ENCODE measurements at regions not wholly inside any gene's neighbourhood (a gene's known extent, or its start where the extent isn't known, plus 50 kb on each side); places are given as distances from the start of the nearest gene placed in this dataset.

DNA sequence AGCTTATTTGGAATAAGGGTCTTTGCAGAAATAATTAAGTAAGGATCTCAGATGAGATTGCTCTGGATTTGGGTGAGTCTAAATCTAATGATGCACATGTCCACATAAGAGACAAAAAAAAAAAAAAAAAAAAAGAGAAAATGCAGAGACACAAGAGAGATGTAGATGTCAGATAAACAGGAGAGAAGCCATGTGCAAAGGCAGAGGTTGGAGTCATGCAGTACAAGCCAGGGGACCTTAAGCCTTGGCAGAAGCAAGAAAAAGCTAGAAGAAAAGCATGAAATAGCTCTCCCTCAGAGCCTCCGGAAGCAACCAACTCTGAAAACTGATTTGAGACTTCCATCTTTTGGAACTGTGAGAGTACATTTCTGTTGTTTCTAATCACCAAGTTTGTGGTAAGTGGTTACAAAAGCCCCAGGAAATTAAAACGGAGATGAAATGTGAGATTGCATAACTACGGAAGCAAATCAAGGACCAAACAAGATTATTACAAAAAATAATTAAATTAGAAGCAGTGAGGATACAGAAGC is 1304.0 kb upstream of the SEL1L start:
- CTCF ChIA-PET: no interaction called here
- FAIRE-seq: no peak

DNA sequence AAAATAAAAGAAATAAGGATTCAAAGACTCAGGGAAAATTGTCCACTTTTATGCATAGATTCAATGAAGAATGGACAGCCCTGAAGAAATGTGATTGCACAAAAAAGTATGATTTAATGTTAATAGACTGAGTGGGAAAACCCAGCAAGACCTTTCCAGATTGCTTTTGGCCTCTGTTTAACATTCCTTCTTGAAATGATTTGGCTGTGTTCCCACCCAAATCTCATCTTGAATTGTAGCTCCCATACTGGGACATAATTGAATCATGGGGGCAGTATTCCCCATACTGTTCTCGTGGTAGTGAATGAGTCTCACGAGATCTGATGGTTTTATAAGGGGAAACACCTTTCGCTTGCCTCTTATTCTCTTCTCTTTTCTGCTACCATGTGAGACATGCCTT is 1316.9 kb upstream of the SEL1L start:
- H3K4me3 ChIP-seq (replicated peaks in 1 of 3; ENCODE audit: insufficient read depth in 1 of 3, low read depth in 1 of 3, low read length in 3 of 3): no peak overlapping the region
- TF ChIP-seq, protein P1, sequence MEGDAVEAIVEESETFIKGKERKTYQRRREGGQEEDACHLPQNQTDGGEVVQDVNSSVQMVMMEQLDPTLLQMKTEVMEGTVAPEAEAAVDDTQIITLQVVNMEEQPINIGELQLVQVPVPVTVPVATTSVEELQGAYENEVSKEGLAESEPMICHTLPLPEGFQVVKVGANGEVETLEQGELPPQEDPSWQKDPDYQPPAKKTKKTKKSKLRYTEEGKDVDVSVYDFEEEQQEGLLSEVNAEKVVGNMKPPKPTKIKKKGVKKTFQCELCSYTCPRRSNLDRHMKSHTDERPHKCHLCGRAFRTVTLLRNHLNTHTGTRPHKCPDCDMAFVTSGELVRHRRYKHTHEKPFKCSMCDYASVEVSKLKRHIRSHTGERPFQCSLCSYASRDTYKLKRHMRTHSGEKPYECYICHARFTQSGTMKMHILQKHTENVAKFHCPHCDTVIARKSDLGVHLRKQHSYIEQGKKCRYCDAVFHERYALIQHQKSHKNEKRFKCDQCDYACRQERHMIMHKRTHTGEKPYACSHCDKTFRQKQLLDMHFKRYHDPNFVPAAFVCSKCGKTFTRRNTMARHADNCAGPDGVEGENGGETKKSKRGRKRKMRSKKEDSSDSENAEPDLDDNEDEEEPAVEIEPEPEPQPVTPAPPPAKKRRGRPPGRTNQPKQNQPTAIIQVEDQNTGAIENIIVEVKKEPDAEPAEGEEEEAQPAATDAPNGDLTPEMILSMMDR (IDR thresholded peaks at IDR 0.05; ENCODE audit: extremely low read depth in 1 of 2, insufficient read depth in 1 of 2, low read depth in 1 of 2, low read length in 2 of 2): no peak
- no peak for TF ChIP-seq MYC (IDR thresholded peaks at IDR 0.05; ENCODE audit: low read depth, low read length)
- TF ChIP-seq EZH2 (IDR thresholded peaks at IDR 0.05; ENCODE audit: borderline replicate concordance, low read depth, low read length, severe bottlenecking): no peak
- no peak for TF ChIP-seq POLR2A (IDR thresholded peaks at IDR 0.05; ENCODE audit: low read depth, low read length)
- no peak for TF ChIP-seq GATA2 (IDR thresholded peaks at IDR 0.05; ENCODE audit: insufficient read depth, insufficient read length, low read depth, low read length)
- no peak for TF ChIP-seq MAX (IDR thresholded peaks at IDR 0.05; ENCODE audit: insufficient read depth, insufficient read length)
- no peak for TF ChIP-seq FOS (IDR thresholded peaks at IDR 0.05; ENCODE audit: borderline replicate concordance, insufficient read depth, low read length)
- no peak for TF ChIP-seq JUN (IDR thresholded peaks at IDR 0.05; ENCODE audit: borderline replicate concordance, insufficient read depth, insufficient read length, low read depth)
- no peak for TF ChIP-seq POLR2AphosphoS5 (IDR thresholded peaks at IDR 0.05; ENCODE audit: insufficient read depth, low read depth, low read length)
- H3K9me1 ChIP-seq (replicated peaks; ENCODE audit: control insufficient read depth, extremely low read depth, insufficient read depth, low read length): no peaks in the 10 kb centered on the region
- no TSS peak for BruUV-seq (replicated peaks)
- ChIA-PET POLR2A (no interaction called here), CTCF (no interaction called here)
- no peak overlapping the region for H2AFZ ChIP-seq (ENCODE audit: low read depth, low read length)
- FAIRE-seq (no peak), DNase-seq (ENCODE audit: low read depth, low spot score) (no peak)
- no peaks in the 10 kb centered on the region for H3K36me3 ChIP-seq (ENCODE audit: control insufficient read depth in 2 of 2, extremely low read depth in 1 of 2, insufficient read depth in 2 of 2, low read length in 2 of 2)
- no peak overlapping the region for H3K27ac ChIP-seq (ENCODE audit: insufficient read depth, low read depth, low read length)
- no peaks in the 10 kb centered on the region for H3K9me3 ChIP-seq (replicated peaks; ENCODE audit: control insufficient read depth, insufficient read depth, low read length)
- H3K4me1 ChIP-seq (ENCODE audit: control insufficient read depth, extremely low read depth, insufficient read depth, low read length): no peaks in the 10 kb centered on the region
- dilution Hi-C loops (cut with MboI; ENCODE audit: extremely low pct_ligation_motif_present, low sequenced_read_pairs): no loop called here
- H3K4me2 ChIP-seq (ENCODE audit: insufficient read depth, low read length): no peak overlapping the region
- H4K20me1 ChIP-seq (replicated peaks; ENCODE audit: control insufficient read depth, extremely low read depth, insufficient read depth, low read length): no peaks in the 10 kb centered on the region
- H3K79me2 ChIP-seq (ENCODE audit: control insufficient read depth, insufficient read depth, low read length): no peaks in the 10 kb centered on the region
- intact Hi-C loops (cut with micrococcal nuclease): no loop called here
- no peak overlapping the region for H3K9ac ChIP-seq (replicated peaks; ENCODE audit: extremely low read depth, insufficient read depth, low read length)
- H3K27me3 ChIP-seq (ENCODE audit: control insufficient read depth in 2 of 2, insufficient read depth in 2 of 2, low read length in 2 of 2): no peaks in the 10 kb centered on the region

More for the DNA sequence above, 1304.0 kb upstream of the SEL1L start:
- no peaks in the 10 kb centered on the region for H3K79me2 ChIP-seq (ENCODE audit: control insufficient read depth, insufficient read depth, low read length)
- no peaks in the 10 kb centered on the region for H3K27me3 ChIP-seq (ENCODE audit: control insufficient read depth in 2 of 2, insufficient read depth in 2 of 2, low read length in 2 of 2)
- dilution Hi-C loops (cut with MboI; ENCODE audit: extremely low pct_ligation_motif_present, low sequenced_read_pairs): no loop called here
- POLR2A ChIA-PET: no interaction called here
- H3K4me1 ChIP-seq (ENCODE audit: control insufficient read depth, extremely low read depth, insufficient read depth, low read length): no peaks in the 10 kb centered on the region
- DNase-seq (ENCODE audit: low read depth, low spot score): no peak
- no peak for TF ChIP-seq POLR2A (IDR thresholded peaks at IDR 0.05; ENCODE audit: low read depth, low read length)
- H4K20me1 ChIP-seq (replicated peaks; ENCODE audit: control insufficient read depth, extremely low read depth, insufficient read depth, low read length): no peaks in the 10 kb centered on the region
- no peak overlapping the region for H2AFZ ChIP-seq (ENCODE audit: low read depth, low read length)
- no peak overlapping the region for H3K27ac ChIP-seq (ENCODE audit: insufficient read depth, low read depth, low read length)
- no peaks in the 10 kb centered on the region for H3K9me1 ChIP-seq (replicated peaks; ENCODE audit: control insufficient read depth, extremely low read depth, insufficient read depth, low read length)
- no peak overlapping the region for H3K4me2 ChIP-seq (ENCODE audit: insufficient read depth, low read length)
- no peak overlapping the region for H3K4me3 ChIP-seq (replicated peaks in 1 of 3; ENCODE audit: insufficient read depth in 1 of 3, low read depth in 1 of 3, low read length in 3 of 3)
- no peaks in the 10 kb centered on the region for H3K9me3 ChIP-seq (replicated peaks; ENCODE audit: control insufficient read depth, insufficient read depth, low read length)
- intact Hi-C loops (cut with micrococcal nuclease): no loop called here
- BruUV-seq (replicated peaks): no TSS peak
- no peaks in the 10 kb centered on the region for H3K36me3 ChIP-seq (ENCODE audit: control insufficient read depth in 2 of 2, extremely low read depth in 1 of 2, insufficient read depth in 2 of 2, low read length in 2 of 2)
- no peak overlapping the region for H3K9ac ChIP-seq (replicated peaks; ENCODE audit: extremely low read depth, insufficient read depth, low read length)
